K562 (cell line): ENCODE measurements at regions not wholly inside any gene's neighbourhood (a gene's known extent, or its start where the extent isn't known, plus 50 kb on each side); places are given as distances from the start of the nearest gene placed in this dataset.

Experiments
- ATAC-seq: fragments of 200-7000 bp; cut with Tn5 transposase; 3 replicates; pipeline ENCODE4 v1.9.1; 2020; ENCODE audit warnings: moderate library complexity
- BruUV-seq: library from RNA; stranded (reverse); fragments of 400-500 nt; replicated peaks from 2 replicates; lab custom pipeline; 2021; lab: Mats Ljungman, UMichigan
- CTCF ChIA-PET: fragments of 300-600 bp; formaldehyde crosslinking; extraction: SDS; loops from one replicate; lab custom pipeline; 2021; ENCODE audit warnings: low intra/inter-chr PET ratio; lab: Yijun Ruan, JAX
- POLR2A ChIA-PET: fragments of 300-600, 350-650 bp; sonication (Branson Sonifier 250); formaldehyde crosslinking; extraction: SDS; loops from one replicate; lab custom pipeline; 2021; ENCODE audit warnings: antibody characterized with exemption, inconsistent platforms; lab: Yijun Ruan, JAX
- DNase-seq, 4 experiments: peaks; one replicate each; pipeline versions ENCODE4 v3.0.0 to v3.0.0-alpha.2; 2011 to 2018; ENCODE audit warnings: low spot score in 3 of 4, mixed read lengths in 3 of 4; ENCODE audit errors: extremely low read depth in 1 of 4
- FAIRE-seq: peaks from 2 replicates; lab custom pipeline; 2011; peaks lifted over from hg19 to GRCh38; lab: Jason Lieb, UNC
- H2AFZ ChIP-seq: 2 replicates; pipeline ENCODE4 v1.6.0; 2011; ENCODE audit warnings: low read depth, low read length, control low read depth, inconsistent platforms
- H3K27ac ChIP-seq: fragments of 200-600 bp; 3 replicates; pipeline ENCODE4 v1.8.0; 2011; ENCODE audit warnings: low read depth, mild to moderate bottlenecking, control low read depth, inconsistent platforms, low read length, moderate library complexity, mixed read lengths; ENCODE audit errors: extremely low read depth
- H3K27me3 ChIP-seq, 2 experiments: fragments of 300-600 bp in 1 of 2; 2 replicates in 1 of 2; 3 replicates in 1 of 2; pipeline versions ENCODE4 v1.6.0 to v1.8.0; 2011; ENCODE audit warnings: inconsistent platforms in 2 of 2, low read length in 2 of 2, mild to moderate bottlenecking in 1 of 2, mixed read lengths in 1 of 2, moderate library complexity in 1 of 2; ENCODE audit not compliant: control insufficient read depth in 2 of 2, insufficient read depth in 2 of 2
- H3K36me3 ChIP-seq: fragments of 300-600 bp; 3 replicates; pipeline ENCODE4 v1.8.0; 2011; ENCODE audit warnings: mild to moderate bottlenecking, low read length, inconsistent platforms; ENCODE audit not compliant: control insufficient read depth, insufficient read depth
- H3K4me1 ChIP-seq, 2 experiments: fragments of 200-600 bp in 1 of 2; replicated peaks in 1 of 2; 2 replicates in 1 of 2; 3 replicates in 1 of 2; pipeline versions ENCODE4 v1.5.1 to v1.8.0; 2011; ENCODE audit warnings: inconsistent platforms in 2 of 2, low read length in 2 of 2, mild to moderate bottlenecking in 1 of 2, mixed read lengths in 1 of 2, moderate library complexity in 1 of 2; ENCODE audit not compliant: control insufficient read depth in 2 of 2, insufficient read depth in 2 of 2
- H3K4me2 ChIP-seq: 2 replicates; pipeline ENCODE4 v1.6.1; 2011; ENCODE audit warnings: low read length, control low read depth, inconsistent platforms, mixed read lengths; ENCODE audit not compliant: insufficient read depth
- H3K4me3 ChIP-seq: fragments of 200-600 bp; sonication (generic), shearing (Covaris generic); 2 replicates; pipeline ENCODE4 v1.5.1; 2016; ENCODE audit warnings: control low read depth, inconsistent platforms
- H3K79me2 ChIP-seq: fragments of 200-600 bp; 3 replicates; pipeline ENCODE4 v1.8.0; 2011; ENCODE audit warnings: low read length, inconsistent platforms; ENCODE audit not compliant: control insufficient read depth, insufficient read depth
- H3K9ac ChIP-seq, 2 experiments: 2 replicates each; pipeline versions ENCODE4 v1.6.0 to v1.6.1; 2011; ENCODE audit warnings: low read depth in 2 of 2, low read length in 2 of 2, control low read depth in 1 of 2, inconsistent platforms in 1 of 2, mild to moderate bottlenecking in 1 of 2, mixed read lengths in 1 of 2; ENCODE audit not compliant: insufficient read depth in 1 of 2
- H3K9me1 ChIP-seq: one replicate; pipeline ENCODE4 v1.6.0; 2011; ENCODE audit warnings: inconsistent platforms, mild to moderate bottlenecking, low read length, moderate library complexity; ENCODE audit not compliant: control insufficient read depth, insufficient read depth
- H3K9me3 ChIP-seq: replicated peaks from 2 replicates; pipeline ENCODE4 v1.5.1; 2011; ENCODE audit warnings: low read depth, low read length, inconsistent platforms; ENCODE audit not compliant: control insufficient read depth, insufficient read depth
- H4K20me1 ChIP-seq: replicated peaks from 2 replicates; pipeline ENCODE4 v1.6.1; 2011; ENCODE audit warnings: low read length, inconsistent platforms, mixed read lengths; ENCODE audit not compliant: control insufficient read depth, insufficient read depth
- ETV1 ChIP-seq: fragments of 450-650 bp; conservative IDR thresholded peaks from 2 replicates; pipeline ENCODE4 v1.6.1; 2016; ENCODE audit warnings: missing genetic modification characterization, control low read depth, low read depth, missing compliant biosample characterization
- FOXA3 ChIP-seq, 2 experiments: fragments of 450-650 bp in 1 of 2; sonication (generic) in 1 of 2; formaldehyde crosslinking; IDR thresholded peaks in 1 of 2; conservative IDR thresholded peaks in 1 of 2; 2 replicates each; pipeline versions ENCODE4 v1.4.0 to v1.8.0; 2020 to 2022; ENCODE audit warnings: mild to moderate bottlenecking in 2 of 2, missing genetic modification reagents in 1 of 2
- L3MBTL2 ChIP-seq: fragments of 450-650 bp; IDR thresholded peaks from 2 replicates; pipeline ENCODE4 v1.6.1; 2016; ENCODE audit warnings: mild to moderate bottlenecking, moderate library complexity
- MEIS2 ChIP-seq: fragments of 450-650 bp; IDR thresholded peaks from 2 replicates; pipeline ENCODE4 v1.6.1; 2014; ENCODE audit warnings: mild to moderate bottlenecking; ENCODE audit not compliant: partially characterized antibody
- POLR2A ChIP-seq: fragments of 450-650 bp; conservative IDR thresholded peaks from 2 replicates; pipeline ENCODE4 v1.6.1; 2016
- POLR2AphosphoS2 ChIP-seq: IDR thresholded peaks from 2 replicates; pipeline ENCODE4 v1.6.1; 2012; ENCODE audit warnings: low read length, improper control_type of control experiment
- RREB1 ChIP-seq: fragments of 250-450 bp; sonication (Bioruptor Pico); IDR thresholded peaks from 2 replicates; pipeline ENCODE4 v1.4.0; 2020
- ZC3H4 ChIP-seq: sonication (generic); formaldehyde crosslinking; IDR thresholded peaks from 2 replicates; pipeline ENCODE4 v1.9.0; 2021; ENCODE audit warnings: missing genetic modification reagents, borderline replicate concordance
- ZNF121 ChIP-seq: sonication (generic); formaldehyde crosslinking; conservative IDR thresholded peaks from 2 replicates; pipeline ENCODE4 v1.8.0; 2022; ENCODE audit warnings: missing genetic modification reagents
- ZNF583 ChIP-seq: fragments of 250-450 bp; sonication (Bioruptor Pico); IDR thresholded peaks from 2 replicates; pipeline ENCODE4 v1.4.0; 2020
- WGBS: fragments of 100-300 bp; shearing (Covaris generic); methylation state at CpG from one replicate; pipeline ENCODE4 v1.1.6; 2016; ENCODE audit warnings: low coverage, mixed read lengths; ENCODE audit not compliant: insufficient coverage; ENCODE audit errors: missing lambda C conversion rate; 5-methylcytosine and 5-hydroxymethylcytosine counted together
- in situ Hi-C: fragments of 300-500 bp; cut with MboI; formaldehyde crosslinking; loops from 4 replicates; pipeline ENCODE4 v1.15.0; 2018; ENCODE audit warnings: inconsistent platforms, mixed read lengths
- intact Hi-C: fragments of 100-400 bp; cut with micrococcal nuclease; formaldehyde crosslinking; loops from 2 replicates; pipeline ENCODE4 v1.14.2; 2022

GRCh38 chr3:4208556-4208955 lies 94.6 kb upstream of the SETMAR start:
- Histone ChIP-seq H3K9ac (no peak overlapping the region), H3K9me1 (no peaks in the 10 kb centered on the region), H3K79me2 (no peaks in the 10 kb centered on the region), H2AFZ (no peak overlapping the region), H4K20me1 (no peaks in the 10 kb centered on the region), H3K36me3 (no peaks in the 10 kb centered on the region), H3K27ac (no peak overlapping the region), H3K4me2 (no peak overlapping the region), H3K27me3 (no peaks in the 10 kb centered on the region), H3K4me3 (no peak overlapping the region), H3K4me1 (no peaks in the 10 kb centered on the region; a peak in 1 of 5 replicates), H3K9me3 (no peaks in the 10 kb centered on the region)
- ChIA-PET CTCF (no interaction called here), POLR2A (interaction anchor here (0.5 to 1.2 kb wide), 2 partner anchors 19 to 26 kb away, joined by 3 read pairs; no protein-coding TSS in a partner anchor)
- ATAC-seq (no peak), DNase-seq (no peak), FAIRE-seq (no peak)
- in situ Hi-C loops (no loop called here), intact Hi-C loops (no loop called here)
- TF ChIP-seq MEIS2 (no peak), ZC3H4 (CRISPR knock-in tag) (no peak)
- 0% methylated on average over 4 of the region's 4 CpGs for WGBS
- no TSS peak for BruUV-seq

DNA sequence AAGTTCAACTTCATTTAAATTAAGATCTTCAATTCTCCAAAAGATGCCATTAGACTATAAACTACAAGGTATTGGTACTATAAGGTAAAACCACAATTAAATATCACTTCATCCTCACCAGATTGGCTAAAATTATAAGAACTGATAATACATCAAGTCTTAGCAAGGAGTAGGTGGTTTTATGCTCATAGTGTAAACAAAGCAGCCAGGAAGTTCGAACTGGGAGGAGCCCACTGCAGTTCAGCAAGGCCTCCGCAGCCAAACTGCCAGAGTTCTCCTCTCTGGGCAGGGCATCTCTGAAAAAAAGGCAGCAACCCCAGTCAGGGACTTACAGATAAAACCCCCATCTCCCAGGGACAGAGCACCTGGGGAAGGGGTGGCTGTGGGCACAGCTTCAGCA lies 91.6 kb upstream of the SETMAR start:
- BruUV-seq = no TSS peak
- no peak for FAIRE-seq
- no peak overlapping the region for H3K4me2 ChIP-seq
- TF ChIP-seq ZNF121 (CRISPR knock-in tag) (no peak), ZNF583 (no peak), FOXA3 (CRISPR knock-in tag; conservative IDR thresholded peaks at IDR 0.05 in 1 of 2, IDR thresholded peaks at IDR 0.05 in 1 of 2) (peak in 1 of 2 experiments; percentile 80; a peak in 2 of 4 replicates), ETV1 (no peak), L3MBTL2 (no peak), POLR2A (no peak), POLR2AphosphoS2 (no peak), RREB1 (CRISPR knock-in tag) (no peak)

More for the DNA sequence above, 91.6 kb upstream of the SETMAR start:
- no peak overlapping the region for H3K27ac ChIP-seq
- H2AFZ ChIP-seq = peak overlapping the region; percentile 14; the same call in 1 of the 2 replicates
- H3K4me1 ChIP-seq = no peaks in the 10 kb centered on the region; a peak in 1 of 5 replicates
- POLR2A ChIA-PET = no interaction called here
- 0 out of 4 replicates have a peak overlapping the region, but pooled peaks of 1 of the 2 experiments have one; percentile 35 for H3K9ac ChIP-seq
- DNase-seq (no peak), ATAC-seq (peak; percentile 60; the same call in 2 of the 3 replicates)
- H4K20me1 ChIP-seq = no peaks in the 10 kb centered on the region
- in situ Hi-C loops (no loop called here), intact Hi-C loops (no loop called here)
- H3K4me3 ChIP-seq = no peak overlapping the region
- H3K79me2 ChIP-seq = no peaks in the 10 kb centered on the region
- CTCF ChIA-PET = no interaction called here
- no peaks in the 10 kb centered on the region for H3K27me3 ChIP-seq
- WGBS = 0% methylated on average over 2 of the region's 2 CpGs
- H3K36me3 ChIP-seq = no peaks in the 10 kb centered on the region
- no peaks in the 10 kb centered on the region for H3K9me1 ChIP-seq
- no peaks in the 10 kb centered on the region for H3K9me3 ChIP-seq
